ENCODE measurements at regions not wholly inside any gene's neighbourhood (a gene's known extent, or its start where the extent isn't known, plus 50 kb on each side); places are given as distances from the start of the nearest gene placed in this dataset.

GRCh38 chr18:46412916-46413315 is 244.1 kb downstream of the LOXHD1 start:
- TF ChIP-seq LEF1 (IDR thresholded peaks at IDR 0.05; ENCODE audit: borderline replicate concordance), result no peak
- no peak for TF ChIP-seq FOXM1 (IDR thresholded peaks at IDR 0.05; ENCODE audit: borderline replicate concordance)
- TF ChIP-seq CTBP1 (IDR thresholded peaks at IDR 0.05; ENCODE audit: borderline replicate concordance), result no peak
- TF ChIP-seq SUZ12 (IDR thresholded peaks at IDR 0.05), result no peak
- TF ChIP-seq ARNT (IDR thresholded peaks at IDR 0.05), result no peak
